ENCODE measurements at regions not wholly inside any gene's neighbourhood (a gene's known extent, or its start where the extent isn't known, plus 50 kb on each side); places are given as distances from the start of the nearest gene placed in this dataset.

GRCh38 chr2:147081831-147082230 lies 763.0 kb upstream of the ACVR2A start:
- no peak for DNase-seq (ENCODE audit: low read depth in 3 of 3)

DNA sequence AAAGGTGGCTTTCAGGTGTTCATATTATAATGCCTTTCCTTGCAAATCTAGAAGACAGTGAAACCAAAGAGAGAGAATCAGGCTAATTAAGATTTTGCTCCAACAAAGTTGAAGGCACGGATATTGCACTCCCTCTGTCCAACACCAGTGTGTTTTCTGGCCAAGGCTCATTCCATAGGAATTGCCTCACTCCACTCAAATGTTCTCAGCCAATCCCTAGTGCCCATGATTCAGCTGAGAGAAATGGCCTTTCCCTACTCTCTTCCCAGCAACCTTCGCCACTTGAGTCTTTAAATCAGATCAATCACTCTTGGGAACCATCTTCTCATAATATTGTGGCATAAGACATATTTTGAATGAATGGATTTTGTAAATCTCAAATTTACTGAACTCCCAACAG lies 768.2 kb upstream of the ACVR2A start:
- DNase-seq (ENCODE audit: low read depth in 3 of 3), result no peak

GRCh38 chr2:147068071-147068470 lies 776.8 kb upstream of the ACVR2A start:
- DNase-seq (ENCODE audit: low read depth in 3 of 3), result no peak

- DNase-seq (ENCODE audit: low read depth in 3 of 3), result no peak
Observed at GRCh38 chr2:147067136-147067535, 777.7 kb upstream of the ACVR2A start.

GRCh38 chr2:147062073-147062472 lies 782.8 kb upstream of the ACVR2A start:
- DNase-seq (ENCODE audit: low read depth in 3 of 3), result no peak

DNA sequence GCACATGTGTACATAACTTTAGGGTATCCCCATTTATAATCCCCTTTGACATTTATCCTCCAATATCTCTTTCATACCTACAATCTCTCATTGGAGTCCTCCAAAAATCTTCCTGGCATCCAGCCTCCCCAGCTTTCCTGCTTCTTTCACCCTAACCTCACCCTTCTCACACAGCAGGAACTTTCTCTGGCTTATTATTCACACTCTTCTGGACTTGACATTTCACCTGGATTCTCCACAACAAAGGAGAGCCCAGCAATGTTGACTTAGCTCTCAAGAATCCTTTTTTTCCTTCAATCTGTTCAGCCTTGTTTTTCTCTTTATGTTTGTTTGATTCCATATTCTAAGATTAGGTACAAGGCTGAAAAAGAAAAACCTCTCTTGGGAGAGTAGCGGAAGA lies 783.6 kb upstream of the ACVR2A start:
- no peak for DNase-seq (ENCODE audit: low read depth in 3 of 3)

- DNase-seq (ENCODE audit: low read depth in 3 of 3), result no peak
Observed at GRCh38 chr2:147057892-147058490, 786.8 kb upstream of the ACVR2A start.

DNA sequence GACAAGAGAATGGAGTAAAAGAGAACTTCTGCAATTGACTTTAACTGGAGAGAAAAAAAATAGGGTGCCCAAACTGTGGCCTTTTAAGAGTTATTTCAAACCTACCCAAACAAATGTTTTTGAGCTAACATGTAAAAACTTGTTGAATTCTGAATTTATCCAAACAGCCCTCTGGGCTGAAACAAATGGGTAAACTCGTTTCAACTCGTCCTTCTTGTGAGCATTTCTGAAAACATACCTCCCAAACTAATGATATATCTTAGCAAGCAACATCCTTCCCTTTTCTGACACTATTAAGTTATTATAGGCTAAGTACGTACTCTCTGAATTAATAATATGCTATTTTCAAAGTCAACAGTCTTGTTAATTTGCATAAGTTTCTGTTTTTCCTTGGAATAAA lies 793.0 kb upstream of the ACVR2A start:
- DNase-seq (ENCODE audit: low read depth in 3 of 3), result no peak

DNA sequence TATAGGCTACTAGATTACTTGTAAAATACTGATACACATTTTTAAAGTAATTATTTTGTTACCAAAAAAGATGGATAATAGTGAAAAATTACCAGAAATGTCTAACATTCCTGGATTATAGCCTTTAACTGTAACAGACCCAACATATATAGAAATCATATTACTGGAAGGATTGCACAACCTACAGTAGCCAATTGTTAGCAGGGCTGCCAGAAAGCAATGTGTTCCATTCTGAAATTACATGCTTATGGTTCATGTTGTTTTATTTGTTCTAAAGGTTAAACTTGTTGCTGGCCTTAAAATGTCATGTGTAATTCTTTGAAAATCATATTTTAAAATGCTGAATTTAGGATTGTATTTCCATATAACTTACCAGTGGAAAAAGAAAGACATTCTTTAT lies 793.6 kb upstream of the ACVR2A start:
- DNase-seq (ENCODE audit: low read depth in 3 of 3), result no peak

- no peak for DNase-seq (ENCODE audit: low read depth in 3 of 3)
Observed at GRCh38 chr2:147049957-147050356, 794.9 kb upstream of the ACVR2A start.

- DNase-seq (ENCODE audit: low read depth in 3 of 3), result no peak
Observed at GRCh38 chr2:147046473-147046872, 798.4 kb upstream of the ACVR2A start.

DNA sequence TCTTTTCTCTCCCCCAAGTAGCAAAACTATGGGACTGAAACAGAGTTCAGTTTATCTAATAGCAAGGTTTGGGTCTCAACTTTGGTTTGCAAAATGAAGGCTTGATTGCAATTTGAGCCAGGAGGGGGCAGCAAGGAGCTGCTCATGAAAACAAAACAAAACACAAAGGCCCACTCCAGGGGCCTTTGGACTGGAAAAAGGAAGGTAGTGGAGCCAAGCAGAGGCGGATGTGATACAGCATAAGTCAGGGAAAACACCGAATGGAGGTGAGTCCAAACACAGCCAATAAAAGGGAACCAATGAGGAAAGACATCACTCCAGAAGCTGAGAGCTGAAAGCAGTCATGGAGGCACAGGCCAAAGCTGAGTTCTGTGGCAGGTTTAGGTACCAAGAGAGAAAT lies 799.7 kb upstream of the ACVR2A start:
- peak; percentile 2 to 34 (median 23) for DNase-seq (ENCODE audit: low read depth in 3 of 3)

DNA sequence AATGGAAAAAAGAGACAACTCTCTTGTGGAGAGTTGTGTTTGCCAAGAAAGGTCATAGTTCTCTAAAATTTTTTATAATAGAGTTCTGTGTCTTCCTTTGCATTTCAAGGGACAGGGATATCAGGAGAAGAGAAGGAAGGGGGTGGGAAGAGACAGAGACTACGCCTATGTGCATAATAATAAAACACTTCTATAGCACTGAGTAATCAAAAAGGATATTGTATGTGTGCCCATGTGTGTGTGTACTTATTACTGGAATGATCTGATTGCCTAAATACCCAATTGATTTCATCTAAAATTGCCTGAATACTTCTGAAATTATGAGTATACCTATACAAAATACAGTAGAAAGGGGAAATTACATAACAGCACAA lies 803.7 kb upstream of the ACVR2A start:
- DNase-seq (ENCODE audit: low read depth in 3 of 3), result no peak

DNA sequence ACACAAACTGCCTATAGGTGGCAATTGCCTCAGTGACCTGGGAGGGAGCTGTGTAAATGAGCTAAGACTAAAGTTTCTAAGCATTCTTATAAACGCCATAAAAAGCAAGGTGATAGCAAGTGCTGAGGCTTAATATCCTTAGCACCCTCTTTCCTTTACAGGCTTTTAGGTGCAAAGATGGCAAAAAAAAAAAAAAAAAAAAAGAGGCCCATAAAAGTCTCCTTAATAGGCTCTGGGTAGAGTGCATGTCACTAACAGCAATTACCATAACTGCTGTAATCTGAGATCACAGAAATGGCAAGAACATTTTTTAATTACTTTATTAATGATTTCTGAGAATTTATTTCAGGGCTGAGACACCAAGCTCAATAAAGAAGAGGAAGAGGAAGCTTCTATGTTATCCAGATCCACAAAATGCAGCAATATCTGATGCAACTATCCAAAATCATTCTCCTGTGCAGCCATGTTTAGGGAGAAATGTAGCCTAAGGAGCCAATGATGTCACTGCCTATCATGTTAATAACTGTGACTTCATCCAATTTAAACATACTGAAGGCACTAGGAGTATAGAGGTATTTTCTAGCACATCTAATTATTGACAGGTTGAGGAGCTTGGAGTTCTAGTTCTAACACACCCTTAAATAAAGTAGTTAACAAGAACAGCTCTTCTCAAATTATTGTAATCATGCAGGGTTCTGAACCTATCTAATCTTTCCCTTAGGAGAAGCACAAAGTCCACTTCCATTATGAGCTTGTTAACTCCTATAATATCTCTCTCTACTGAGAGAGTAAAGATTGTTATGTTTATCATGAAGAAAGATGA lies 804.3 kb upstream of the ACVR2A start:
- DNase-seq (ENCODE audit: low read depth in 3 of 3), result no peak

GRCh38 chr2:147037048-147037447 lies 807.8 kb upstream of the ACVR2A start:
- no peak for DNase-seq (ENCODE audit: low read depth in 3 of 3)

DNA sequence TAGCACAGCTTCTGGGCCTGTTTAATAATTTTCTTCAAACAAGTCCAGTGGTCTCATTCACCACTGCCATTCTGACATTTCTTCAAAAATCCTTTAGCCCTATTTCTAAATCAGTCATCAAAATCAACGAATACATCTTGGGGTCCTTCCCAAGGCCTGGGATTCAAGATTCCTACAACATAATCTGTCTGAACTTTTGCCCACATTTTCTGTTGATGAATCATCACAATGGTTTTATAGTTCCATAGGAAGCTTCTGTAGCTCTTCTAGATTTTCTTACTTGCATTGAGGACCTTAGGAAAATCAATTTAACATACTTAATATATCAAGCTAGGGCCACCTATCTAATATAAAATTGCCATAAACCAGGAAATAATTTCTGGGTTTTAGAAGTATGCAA lies 811.8 kb upstream of the ACVR2A start:
- no peak for DNase-seq (ENCODE audit: low read depth in 3 of 3)

GRCh38 chr2:147031897-147032296 lies 812.9 kb upstream of the ACVR2A start:
- no peak for DNase-seq (ENCODE audit: low read depth in 3 of 3)

DNA sequence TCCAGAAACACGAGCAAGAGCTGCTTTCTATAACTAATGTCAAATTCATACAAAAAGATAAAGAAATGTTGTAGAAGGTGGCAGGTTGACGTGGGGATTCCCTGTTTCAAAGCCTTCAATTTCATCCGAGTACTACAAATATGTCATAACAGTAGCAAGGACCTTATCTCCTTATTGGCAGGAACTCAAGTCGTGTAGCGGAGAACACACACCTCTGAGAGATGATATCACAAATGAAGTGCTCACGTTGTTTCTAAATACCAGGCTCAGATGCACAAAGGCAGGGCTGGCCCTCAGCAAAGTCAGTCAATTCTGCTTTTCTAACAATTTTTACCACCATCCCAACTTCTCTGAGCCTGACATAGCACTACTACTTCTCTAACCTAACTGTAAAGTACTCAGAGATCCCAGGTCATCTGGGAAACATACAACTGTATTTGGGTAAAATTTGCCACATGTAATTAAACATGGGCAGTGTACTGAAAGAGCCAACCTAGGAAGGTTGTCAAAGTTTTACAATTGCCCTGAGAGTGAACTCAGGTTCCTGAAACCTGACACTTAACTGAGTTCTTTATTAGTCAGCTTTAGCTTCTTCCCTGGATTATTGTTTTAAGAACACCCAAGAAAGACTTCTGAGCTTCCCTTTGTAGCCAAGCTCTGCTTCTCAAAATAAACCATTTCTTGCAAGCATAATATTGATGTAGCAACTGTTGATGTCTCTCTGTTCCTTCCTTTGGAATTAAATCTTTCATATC lies 813.7 kb upstream of the ACVR2A start:
- DNase-seq (ENCODE audit: low read depth in 3 of 3), result no peak

DNA sequence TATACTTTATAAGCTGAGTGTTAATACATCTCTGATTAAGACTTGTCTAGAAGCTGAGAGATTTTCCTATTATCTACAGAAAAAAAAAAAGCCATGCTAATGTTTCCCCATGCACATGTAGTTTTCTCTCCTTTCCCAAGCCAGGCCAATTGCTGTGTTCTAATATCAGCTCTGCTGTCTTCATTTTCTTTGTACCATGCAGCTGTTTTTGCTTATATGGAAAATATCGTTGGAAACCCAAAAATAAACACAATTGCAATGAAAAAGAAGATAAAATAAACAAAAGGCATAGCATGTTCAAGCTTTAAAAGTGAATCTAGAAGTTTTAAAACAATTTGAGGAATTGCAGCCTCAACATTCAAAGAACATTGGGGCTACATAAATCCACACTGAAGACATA lies 817.4 kb upstream of the ACVR2A start:
- DNase-seq (ENCODE audit: low read depth in 3 of 3), result no peak

DNA sequence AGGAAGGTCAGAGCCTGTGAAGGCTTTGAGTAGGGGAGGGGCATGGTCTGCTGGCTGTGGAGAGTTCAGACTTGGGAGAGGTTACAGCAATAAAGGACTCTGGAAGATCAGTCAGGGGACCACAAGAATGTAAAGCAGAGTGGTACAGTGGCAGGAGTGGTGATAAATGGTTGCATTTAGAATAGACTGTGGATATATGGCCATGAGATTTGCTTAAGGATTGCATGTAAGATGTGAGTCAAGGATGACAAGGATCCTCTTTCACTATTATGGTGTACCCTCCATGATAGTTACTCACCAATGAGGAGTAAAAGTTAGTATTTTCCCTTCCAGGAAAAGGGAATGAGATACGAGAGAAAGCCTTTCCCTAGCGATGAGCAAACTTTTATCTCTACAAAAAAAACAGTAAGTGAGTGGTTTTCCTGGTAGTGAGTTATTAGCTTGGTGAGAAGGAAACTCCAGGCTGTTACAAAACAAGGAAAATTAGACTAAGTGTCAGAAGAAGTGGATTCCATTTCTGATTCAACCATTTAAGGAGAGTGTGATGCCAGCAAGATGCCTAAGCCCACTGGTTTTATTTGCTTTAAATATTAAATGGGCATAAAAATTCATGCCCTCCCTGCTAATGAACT lies 818.0 kb upstream of the ACVR2A start:
- no peak for DNase-seq (ENCODE audit: low read depth in 3 of 3)

GRCh38 chr2:147025646-147026585 lies 818.9 kb upstream of the ACVR2A start:
- DNase-seq (ENCODE audit: low read depth in 3 of 3), result no peak
